ENCODE measurements at regions not wholly inside any gene's neighbourhood (a gene's known extent, or its start where the extent isn't known, plus 50 kb on each side); places are given as distances from the start of the nearest gene placed in this dataset.

GRCh38 chr6:11480541-11480940 lies 57.0 kb upstream of the TMEM170B start:
- TF ChIP-seq ZNF121 (tag by site-specific recombination; IDR thresholded peaks at IDR 0.05) (no peak), KLF1 (tag by site-specific recombination; IDR thresholded peaks at IDR 0.05) (no peak), CTCF (tag by site-specific recombination; IDR thresholded peaks at IDR 0.05) (no peak), ZNF416 (tag by site-specific recombination; IDR thresholded peaks at IDR 0.05) (no peak), ZNF623 (tag by site-specific recombination; IDR thresholded peaks at IDR 0.05) (no peak), ZNF335 (tag by site-specific recombination; conservative IDR thresholded peaks at IDR 0.05) (no peak), ZNF777 (tag by site-specific recombination; IDR thresholded peaks at IDR 0.05; ENCODE audit: borderline replicate concordance) (no peak), BCL11A (tag by site-specific recombination; IDR thresholded peaks at IDR 0.05; ENCODE audit: low read depth) (no peak), PRDM6 (tag by site-specific recombination; IDR thresholded peaks at IDR 0.05) (no peak), ZNF24 (tag by site-specific recombination; IDR thresholded peaks at IDR 0.05) (no peak), ZNF776 (tag by site-specific recombination; IDR thresholded peaks at IDR 0.05; ENCODE audit: borderline replicate concordance) (no peak), YY1 (tag by site-specific recombination; IDR thresholded peaks at IDR 0.05) (no peak)
